OCI-M2 (cell line): ENCODE measurements at regions not wholly inside any gene's neighbourhood (a gene's known extent, or its start where the extent isn't known, plus 50 kb on each side); places are given as distances from the start of the nearest gene placed in this dataset.

Experiments
- DNase-seq: peaks from one replicate; lab custom pipeline; 2025; ENCODE audit not compliant: unreplicated experiment; lab: John Stamatoyannopoulos, UW

GRCh38 chr4:58561170-58561569, 1451.0 kb upstream of the IGFBP7 start:
- no peak for DNase-seq

- DNase-seq: no peak
Measured at GRCh38 chr4:58560736-58561135, 1450.6 kb upstream of the IGFBP7 start.

- DNase-seq: no peak
Measured at GRCh38 chr4:58553679-58554078, 1443.5 kb upstream of the IGFBP7 start.

- DNase-seq: no peak
Measured at GRCh38 chr4:58553031-58553430, 1442.8 kb upstream of the IGFBP7 start.

GRCh38 chr4:58551676-58552075, 1441.5 kb upstream of the IGFBP7 start:
- DNase-seq: no peak

GRCh38 chr4:58543465-58543864, 1433.3 kb upstream of the IGFBP7 start:
- DNase-seq: no peak

- DNase-seq: no peak
Measured at GRCh38 chr4:58541926-58542325, 1431.7 kb upstream of the IGFBP7 start.

GRCh38 chr4:58522765-58523382, 1412.7 kb upstream of the IGFBP7 start:
- DNase-seq: no peak

GRCh38 chr4:58515226-58515625, 1405.0 kb upstream of the IGFBP7 start:
- DNase-seq: no peak

- no peak for DNase-seq
Measured at GRCh38 chr4:58514299-58514698, 1404.1 kb upstream of the IGFBP7 start.

- no peak for DNase-seq
Measured at GRCh38 chr4:58510652-58511051, 1400.5 kb upstream of the IGFBP7 start.

- DNase-seq: no peak
Measured at GRCh38 chr4:58507079-58507478, 1396.9 kb upstream of the IGFBP7 start.

GRCh38 chr4:58502839-58503238, 1392.7 kb upstream of the IGFBP7 start:
- DNase-seq: no peak

- no peak for DNase-seq
Measured at GRCh38 chr4:58499182-58499581, 1389.0 kb upstream of the IGFBP7 start.

GRCh38 chr4:58491620-58492019, 1381.4 kb upstream of the IGFBP7 start:
- DNase-seq: no peak

- DNase-seq: no peak
Measured at GRCh38 chr4:58477950-58478349, 1367.8 kb upstream of the IGFBP7 start.

GRCh38 chr4:58477513-58477912, 1367.3 kb upstream of the IGFBP7 start:
- no peak for DNase-seq

GRCh38 chr4:58475097-58475496, 1364.9 kb upstream of the IGFBP7 start:
- no peak for DNase-seq

- DNase-seq: no peak
Measured at GRCh38 chr4:58465031-58465430, 1354.8 kb upstream of the IGFBP7 start.

GRCh38 chr4:58456727-58457384, 1346.7 kb upstream of the IGFBP7 start:
- no peak for DNase-seq

GRCh38 chr4:58453956-58454355, 1343.8 kb upstream of the IGFBP7 start:
- DNase-seq: no peak

GRCh38 chr4:58451707-58452106, 1341.5 kb upstream of the IGFBP7 start:
- DNase-seq: no peak

- DNase-seq: no peak
Measured at GRCh38 chr4:58435871-58436270, 1325.7 kb upstream of the IGFBP7 start.
